IMR-90 (cell line): ENCODE measurements at regions not wholly inside any gene's neighbourhood (a gene's known extent, or its start where the extent isn't known, plus 50 kb on each side); places are given as distances from the start of the nearest gene placed in this dataset.

Experiments used
- BHLHE40 ChIP-seq: fragments of 150-350 bp; IDR thresholded peaks from 2 replicates; pipeline ENCODE4 v1.6.1; 2016; ENCODE audit warnings: mild to moderate bottlenecking, low read depth, low read length
- CHD1 ChIP-seq: IDR thresholded peaks from 2 replicates; pipeline ENCODE4 v1.6.1; 2012; ENCODE audit warnings: low read depth, low read length, improper control_type of control experiment
- MAFK ChIP-seq: IDR thresholded peaks from 2 replicates; pipeline ENCODE4 v1.6.1; 2012; ENCODE audit warnings: low read depth, low read length, improper control_type of control experiment
- POLR2A ChIP-seq: IDR thresholded peaks from 2 replicates; pipeline ENCODE4 v1.6.1; 2012; ENCODE audit warnings: mild to moderate bottlenecking, low read depth, low read length
- RAD21 ChIP-seq: IDR thresholded peaks from 2 replicates; pipeline ENCODE4 v1.6.1; 2012; ENCODE audit warnings: low read length, improper control_type of control experiment
- SMC3 ChIP-seq: fragments of 150-350 bp; IDR thresholded peaks from 2 replicates; pipeline ENCODE4 v1.6.1; 2016; ENCODE audit warnings: low read depth, mild to moderate bottlenecking, antibody characterized with exemption, low read length, moderate library complexity
- TF ChIP-seq, protein P1 (sequence below): conservative IDR thresholded peaks from 2 replicates; pipeline ENCODE4 v1.5.1; 2012; ENCODE audit warnings: mild to moderate bottlenecking, low read depth, low read length, improper control_type of control experiment
- TF ChIP-seq, protein P2 (sequence below): fragments of 150-350 bp; IDR thresholded peaks from 2 replicates; pipeline ENCODE4 v1.6.1; 2017; ENCODE audit warnings: mild to moderate bottlenecking, antibody characterized with exemption, low read length, low read depth

DNA sequence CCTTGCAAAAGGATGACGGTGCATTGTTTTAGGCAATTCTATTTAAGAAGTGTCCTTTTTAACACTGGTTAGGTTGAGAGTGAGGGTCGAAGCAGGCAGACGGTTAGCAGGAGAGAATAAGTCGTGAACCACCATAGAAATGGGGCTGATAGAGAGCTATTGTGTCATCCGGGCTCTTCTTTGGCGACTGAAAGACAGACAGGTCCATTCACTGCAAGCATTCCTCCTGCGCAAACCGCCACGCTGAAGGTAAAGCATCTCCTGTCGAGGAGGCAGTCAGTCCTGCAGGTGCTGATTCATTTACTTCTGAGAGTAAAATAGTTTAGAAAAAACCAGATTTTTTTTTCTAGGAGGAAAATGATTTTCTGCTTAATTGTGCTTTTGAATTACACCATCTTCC is 1002.8 kb upstream of the NR2F2 start:
- TF ChIP-seq, protein P1, sequence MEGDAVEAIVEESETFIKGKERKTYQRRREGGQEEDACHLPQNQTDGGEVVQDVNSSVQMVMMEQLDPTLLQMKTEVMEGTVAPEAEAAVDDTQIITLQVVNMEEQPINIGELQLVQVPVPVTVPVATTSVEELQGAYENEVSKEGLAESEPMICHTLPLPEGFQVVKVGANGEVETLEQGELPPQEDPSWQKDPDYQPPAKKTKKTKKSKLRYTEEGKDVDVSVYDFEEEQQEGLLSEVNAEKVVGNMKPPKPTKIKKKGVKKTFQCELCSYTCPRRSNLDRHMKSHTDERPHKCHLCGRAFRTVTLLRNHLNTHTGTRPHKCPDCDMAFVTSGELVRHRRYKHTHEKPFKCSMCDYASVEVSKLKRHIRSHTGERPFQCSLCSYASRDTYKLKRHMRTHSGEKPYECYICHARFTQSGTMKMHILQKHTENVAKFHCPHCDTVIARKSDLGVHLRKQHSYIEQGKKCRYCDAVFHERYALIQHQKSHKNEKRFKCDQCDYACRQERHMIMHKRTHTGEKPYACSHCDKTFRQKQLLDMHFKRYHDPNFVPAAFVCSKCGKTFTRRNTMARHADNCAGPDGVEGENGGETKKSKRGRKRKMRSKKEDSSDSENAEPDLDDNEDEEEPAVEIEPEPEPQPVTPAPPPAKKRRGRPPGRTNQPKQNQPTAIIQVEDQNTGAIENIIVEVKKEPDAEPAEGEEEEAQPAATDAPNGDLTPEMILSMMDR, result no peak
- TF ChIP-seq CHD1 (no peak), POLR2A (no peak), RAD21 (no peak), SMC3 (no peak), MAFK (no peak), BHLHE40 (no peak)
- TF ChIP-seq, protein P2, sequence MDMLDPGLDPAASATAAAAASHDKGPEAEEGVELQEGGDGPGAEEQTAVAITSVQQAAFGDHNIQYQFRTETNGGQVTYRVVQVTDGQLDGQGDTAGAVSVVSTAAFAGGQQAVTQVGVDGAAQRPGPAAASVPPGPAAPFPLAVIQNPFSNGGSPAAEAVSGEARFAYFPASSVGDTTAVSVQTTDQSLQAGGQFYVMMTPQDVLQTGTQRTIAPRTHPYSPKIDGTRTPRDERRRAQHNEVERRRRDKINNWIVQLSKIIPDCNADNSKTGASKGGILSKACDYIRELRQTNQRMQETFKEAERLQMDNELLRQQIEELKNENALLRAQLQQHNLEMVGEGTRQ, result no peak
